ENCODE measurements at regions not wholly inside any gene's neighbourhood (a gene's known extent, or its start where the extent isn't known, plus 50 kb on each side); places are given as distances from the start of the nearest gene placed in this dataset.

DNA sequence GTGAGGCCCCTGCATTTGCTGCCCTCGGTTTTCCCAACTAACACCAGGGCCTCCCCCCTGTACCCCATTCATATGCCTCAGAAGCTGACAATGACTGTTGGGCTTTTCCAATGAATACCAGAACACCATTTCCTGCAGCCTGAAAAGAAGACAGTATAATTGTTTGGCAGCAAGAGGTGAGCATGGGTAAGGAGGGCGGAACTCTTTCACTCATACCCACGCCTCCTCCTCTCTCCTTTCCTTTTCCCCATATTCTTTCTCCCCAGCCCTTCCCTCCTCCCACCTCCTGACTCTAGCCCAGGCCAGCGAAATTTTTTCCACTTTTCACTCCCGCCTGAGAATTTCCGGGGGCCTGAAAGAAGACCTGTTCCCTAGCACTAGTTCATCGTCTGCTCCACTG lies 58.0 kb upstream of the CHST1 start:
- DNase-seq: no peak

DNA sequence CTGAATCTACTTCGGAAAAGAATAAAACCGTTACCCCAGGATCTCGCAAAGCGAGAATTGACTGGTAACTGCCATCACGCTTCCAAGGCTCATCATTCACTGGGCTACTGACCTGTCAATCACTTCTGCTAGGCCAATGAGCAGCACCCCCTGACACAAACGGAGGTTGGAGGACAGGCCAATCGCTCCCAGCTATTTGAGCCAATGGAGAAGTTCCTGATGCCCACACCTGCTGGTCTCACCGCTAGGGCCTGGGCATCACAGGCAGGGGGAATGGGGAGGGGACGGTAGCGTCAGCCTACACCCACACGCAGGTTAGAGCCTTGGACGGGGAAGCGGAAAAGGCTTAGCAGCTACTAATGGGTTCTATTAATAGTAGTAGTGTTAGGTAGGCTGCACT lies 56.7 kb upstream of the CHST1 start:
- no peak for DNase-seq

DNA sequence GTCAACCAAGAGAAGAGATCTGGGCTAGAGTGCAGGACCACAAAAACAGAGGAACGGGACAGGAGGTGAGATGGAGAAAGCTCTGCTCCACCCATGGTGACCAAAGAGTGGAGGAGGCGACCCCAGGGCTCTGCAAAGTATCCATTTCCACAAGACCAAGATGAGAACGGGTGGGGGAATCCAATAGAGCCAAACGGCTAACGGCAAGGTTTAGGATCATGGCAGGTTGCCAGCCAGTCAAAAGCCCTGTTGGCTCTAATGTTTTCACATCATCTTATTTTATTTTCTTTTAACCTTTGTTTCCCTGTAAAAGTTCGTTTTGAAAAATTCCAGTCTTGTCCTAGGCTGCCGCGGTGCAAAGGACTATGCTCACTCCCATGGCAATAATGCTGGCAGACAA lies 52.1 kb upstream of the CHST1 start:
- DNase-seq: no peak

DNA sequence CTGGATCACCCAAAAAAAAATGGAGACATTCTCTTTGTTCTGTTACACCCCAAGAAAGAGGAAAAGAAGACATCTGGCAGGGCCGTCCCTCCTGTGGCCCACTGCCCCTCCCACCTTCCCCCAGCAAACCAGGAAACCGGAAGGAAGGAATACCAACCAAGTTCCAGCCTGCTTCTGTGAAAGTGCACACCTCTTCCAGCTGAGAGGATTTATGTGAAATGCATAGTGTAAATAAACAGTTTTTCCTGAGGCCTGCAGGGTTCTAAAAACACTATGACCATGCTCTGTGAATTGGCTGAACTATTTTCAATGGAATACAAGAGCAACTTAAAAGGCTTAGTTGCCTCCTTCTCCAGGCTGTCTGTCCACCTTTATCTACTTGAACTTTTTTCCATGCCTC lies 50.0 kb upstream of the CHST1 start:
- DNase-seq: no peak
